Fibroblast of skin of left quadriceps (primary cell): ENCODE measurements at regions not wholly inside any gene's neighbourhood (a gene's known extent, or its start where the extent isn't known, plus 50 kb on each side); places are given as distances from the start of the nearest gene placed in this dataset.

Source experiments
- DNase-seq, 2 experiments: peaks; one replicate each; pipeline ENCODE4 v3.0.0-alpha.2; 2013; ENCODE audit warnings: low read depth in 2 of 2

GRCh38 chr15:85847031-85847430 lies 52.3 kb upstream of the KLHL25 start:
- DNase-seq: no peak

- no peak for DNase-seq
Observed at GRCh38 chr15:85849946-85850345, 55.2 kb upstream of the KLHL25 start.

GRCh38 chr15:85852969-85853368 lies 58.2 kb upstream of the KLHL25 start:
- DNase-seq: no peak

GRCh38 chr15:85854345-85855097 lies 59.8 kb upstream of the KLHL25 start:
- DNase-seq: peak; percentile 24 to 27

- DNase-seq: peak; percentile 20 to 21
Observed at GRCh38 chr15:85858586-85859375, 64.1 kb upstream of the KLHL25 start.

- no peak for DNase-seq
Observed at GRCh38 chr15:85859671-85860070, 64.9 kb upstream of the KLHL25 start.

GRCh38 chr15:85860394-85861161 lies 65.9 kb upstream of the KLHL25 start:
- no peak for DNase-seq

GRCh38 chr15:85865070-85865684 lies 70.5 kb upstream of the KLHL25 start:
- peak; percentile 16 to 30 for DNase-seq

- no peak for DNase-seq
Observed at GRCh38 chr15:85867250-85867649, 72.5 kb upstream of the KLHL25 start.

- no peak for DNase-seq
Observed at GRCh38 chr15:85869124-85869523, 74.4 kb upstream of the KLHL25 start.

- no peak for DNase-seq
Observed at GRCh38 chr15:85870216-85871014, 75.7 kb upstream of the KLHL25 start.

GRCh38 chr15:85871545-85871944 lies 76.8 kb upstream of the KLHL25 start:
- no peak for DNase-seq

GRCh38 chr15:85872125-85872524 lies 77.4 kb upstream of the KLHL25 start:
- DNase-seq: no peak

GRCh38 chr15:85874236-85874635 lies 79.5 kb upstream of the KLHL25 start:
- DNase-seq: no peak

GRCh38 chr15:85875756-85876155 lies 81.0 kb upstream of the KLHL25 start:
- no peak for DNase-seq

- DNase-seq: no peak
Observed at GRCh38 chr15:85878828-85879225, 84.1 kb upstream of the KLHL25 start.

GRCh38 chr15:85879334-85880163 lies 84.8 kb upstream of the KLHL25 start:
- peak in 1 of 2 experiments; percentile 3 for DNase-seq

GRCh38 chr15:85880501-85881190 lies 85.9 kb upstream of the KLHL25 start:
- no peak for DNase-seq

GRCh38 chr15:85886309-85886811 lies 91.6 kb upstream of the KLHL25 start:
- DNase-seq: no peak
